ENCODE measurements at regions not wholly inside any gene's neighbourhood (a gene's known extent, or its start where the extent isn't known, plus 50 kb on each side); places are given as distances from the start of the nearest gene placed in this dataset.

DNA sequence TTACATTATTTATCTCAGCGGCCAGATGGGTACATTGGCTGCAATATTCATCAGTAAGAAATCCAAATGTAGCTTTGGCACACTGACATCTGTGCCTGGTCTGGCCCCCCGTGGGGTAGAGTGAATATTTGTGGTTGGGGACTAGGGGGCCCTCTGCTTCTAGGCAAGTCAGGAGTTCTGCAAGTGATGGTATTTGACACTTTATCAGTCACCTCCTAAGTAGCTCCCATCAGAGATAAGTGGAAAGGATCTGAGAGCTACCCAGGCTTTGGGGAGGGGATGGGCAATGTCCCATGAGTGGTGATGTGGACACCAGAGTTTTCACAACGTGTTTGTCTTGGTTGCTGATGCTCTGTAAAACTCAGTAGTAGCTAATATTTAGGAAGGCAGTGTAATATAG lies 609.9 kb upstream of the RBFOX1 start:
- H3K9me3 ChIP-seq, result no peaks in the 10 kb centered on the region
- intact Hi-C loops (cut with DNase I; ENCODE audit: low total_unique reads), result no loop called here
- no peak overlapping the region for H3K4me3 ChIP-seq
- in situ Hi-C loops (cut with MboI; ENCODE audit: low sequenced_read_pairs in 4 of 4), result no loop called here
- H3K36me3 ChIP-seq, result no peaks in the 10 kb centered on the region
- no peak for ATAC-seq
- H3K27ac ChIP-seq, result no peak overlapping the region
- TF ChIP-seq CTCF (IDR thresholded peaks at IDR 0.05 in 4 of 5, conservative IDR thresholded peaks at IDR 0.05 in 1 of 5), result no peak
- TF ChIP-seq POLR2A (IDR thresholded peaks at IDR 0.05), result no peak
- DNase-seq, result no peak
- H3K4me1 ChIP-seq, result no peaks in the 10 kb centered on the region
- no peaks in the 10 kb centered on the region for H3K27me3 ChIP-seq

GRCh38 chr16:6714510-6714909 lies 618.1 kb upstream of the RBFOX1 start:
- H3K9me3 ChIP-seq, result no peaks in the 10 kb centered on the region
- no peaks in the 10 kb centered on the region for H3K36me3 ChIP-seq
- DNase-seq (no peak), ATAC-seq (no peak)
- TF ChIP-seq CTCF (IDR thresholded peaks at IDR 0.05 in 4 of 5, conservative IDR thresholded peaks at IDR 0.05 in 1 of 5), result no peak
- TF ChIP-seq POLR2A (IDR thresholded peaks at IDR 0.05), result no peak
- no peak overlapping the region for H3K27ac ChIP-seq
- no peaks in the 10 kb centered on the region for H3K27me3 ChIP-seq
- no peaks in the 10 kb centered on the region for H3K4me1 ChIP-seq
- H3K4me3 ChIP-seq, result no peak overlapping the region
- intact Hi-C loops (cut with DNase I; ENCODE audit: low total_unique reads), result no loop called here
- in situ Hi-C loops (cut with MboI; ENCODE audit: low sequenced_read_pairs in 4 of 4), result no loop called here

DNA sequence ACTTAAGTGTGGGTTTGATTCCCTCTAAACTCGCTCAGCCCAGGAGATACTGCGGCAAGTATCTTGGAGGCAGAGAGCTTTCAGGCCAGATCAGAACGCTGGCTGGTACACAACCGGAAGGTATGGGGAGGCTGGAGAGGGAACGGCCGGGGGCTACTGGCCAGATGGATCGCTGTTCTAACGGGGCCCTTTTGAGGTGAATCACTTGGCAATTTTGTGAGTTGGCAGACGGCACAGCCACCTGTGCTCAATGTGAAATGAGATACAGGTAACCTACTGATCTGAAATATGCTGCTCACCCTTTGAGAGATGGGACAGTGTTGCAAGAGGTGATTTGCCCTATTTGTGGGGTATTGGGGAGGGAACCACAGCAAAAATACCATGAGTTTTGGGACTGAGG lies 622.9 kb upstream of the RBFOX1 start:
- in situ Hi-C loops (cut with MboI; ENCODE audit: low sequenced_read_pairs in 4 of 4) (no loop called here), intact Hi-C loops (cut with DNase I; ENCODE audit: low total_unique reads) (no loop called here)
- no peak for DNase-seq
- TF ChIP-seq CTCF (IDR thresholded peaks at IDR 0.05 in 4 of 5, conservative IDR thresholded peaks at IDR 0.05 in 1 of 5) (no peak), POLR2A (IDR thresholded peaks at IDR 0.05) (no peak)
- Histone ChIP-seq H3K27me3 (no peaks in the 10 kb centered on the region), H3K27ac (no peak overlapping the region), H3K36me3 (no peaks in the 10 kb centered on the region), H3K9me3 (no peaks in the 10 kb centered on the region), H3K4me3 (no peak overlapping the region), H3K4me1 (no peaks in the 10 kb centered on the region)
- ATAC-seq, result no peak

- H3K4me1 ChIP-seq, result no peaks in the 10 kb centered on the region
- no peak for DNase-seq
- intact Hi-C loops (cut with DNase I; ENCODE audit: low total_unique reads) (no loop called here), in situ Hi-C loops (cut with MboI; ENCODE audit: low sequenced_read_pairs in 4 of 4) (no loop called here)
- ATAC-seq, result no peak
- H3K36me3 ChIP-seq, result no peaks in the 10 kb centered on the region
- H3K9me3 ChIP-seq, result no peaks in the 10 kb centered on the region
- H3K4me3 ChIP-seq, result no peak overlapping the region
- H3K27me3 ChIP-seq, result no peaks in the 10 kb centered on the region
- no peak for TF ChIP-seq POLR2A (IDR thresholded peaks at IDR 0.05)
- TF ChIP-seq CTCF (IDR thresholded peaks at IDR 0.05 in 4 of 5, conservative IDR thresholded peaks at IDR 0.05 in 1 of 5), result no peak
- no peak overlapping the region for H3K27ac ChIP-seq
Observed at GRCh38 chr16:6708576-6709215, 623.9 kb upstream of the RBFOX1 start.
